Glomerular visceral epithelial cell (primary cell): ENCODE measurements at regions not wholly inside any gene's neighbourhood (a gene's known extent, or its start where the extent isn't known, plus 50 kb on each side); places are given as distances from the start of the nearest gene placed in this dataset.
"Not testable (repeated sequence)": the region's sequence is repeated elsewhere in the genome, so short reads cannot be mapped to it uniquely, and the experiment has no call there.

ENCODE experiments used
- DNase-seq: peaks from one replicate; pipeline ENCODE4 v3.0.0-alpha.2; 2016; ENCODE audit errors: extremely low spot score

- DNase-seq: no peak
Measured at GRCh38 chr10:9362721-9363120, 1308.2 kb downstream of the GATA3 start.

DNA sequence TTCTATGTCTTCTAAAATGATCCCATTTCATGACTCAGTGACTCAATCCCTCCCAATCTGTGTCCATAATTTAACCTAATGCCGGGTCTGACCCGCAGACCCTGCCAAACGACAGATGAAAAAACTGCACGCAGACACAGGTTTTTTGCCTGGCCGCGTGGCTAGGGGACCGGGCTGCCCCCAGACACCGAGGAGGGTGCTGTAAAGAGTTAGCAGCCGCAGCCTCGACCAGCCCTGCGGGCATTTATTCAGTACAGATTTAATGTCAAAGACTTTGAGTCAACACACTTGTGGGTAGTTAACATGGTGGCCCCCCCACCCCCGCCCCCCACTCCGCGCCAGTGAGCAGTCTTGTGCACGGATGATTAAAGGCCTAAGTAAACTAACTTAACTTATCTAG lies 1324.7 kb downstream of the GATA3 start:
- DNase-seq: no peak

GRCh38 chr10:9381733-9382532 lies 1327.4 kb downstream of the GATA3 start:
- DNase-seq: no peak

- no peak for DNase-seq
Measured at GRCh38 chr10:9382533-9382866, 1328.0 kb downstream of the GATA3 start.

- DNase-seq: no peak
Measured at GRCh38 chr10:9390516-9390915, 1336.0 kb downstream of the GATA3 start.

DNA sequence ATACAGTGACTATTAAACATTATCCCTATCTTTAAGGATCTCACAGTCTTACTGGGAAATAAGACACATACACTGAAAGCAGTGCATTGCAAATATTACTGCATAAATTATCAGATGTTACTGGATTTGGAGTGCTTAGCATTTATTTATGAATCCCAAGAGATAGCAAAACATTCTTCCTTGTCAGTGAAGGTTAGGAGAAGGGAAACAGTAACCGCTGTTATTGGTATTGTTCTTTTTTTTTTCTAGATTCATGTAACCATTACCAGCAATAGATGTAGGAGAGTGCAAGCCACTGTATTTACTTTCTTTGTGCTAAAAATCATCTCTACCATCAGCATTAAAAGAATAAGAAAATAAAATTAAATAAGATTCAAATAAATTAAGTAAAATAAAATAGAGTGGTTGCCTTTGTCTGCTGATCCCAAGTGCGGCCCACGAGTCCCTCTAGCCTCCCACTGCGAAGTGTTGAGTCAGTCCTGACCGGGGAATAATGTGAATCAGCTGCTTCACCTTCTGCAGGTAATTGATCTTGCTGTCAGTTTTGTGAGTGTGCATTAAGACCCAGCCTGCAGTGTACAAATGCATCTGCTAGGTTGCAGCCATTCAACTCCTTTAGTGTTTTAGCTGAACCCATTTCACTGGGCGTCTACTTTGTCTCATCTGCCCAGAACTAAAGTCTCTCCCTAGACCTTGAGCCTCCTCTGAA lies 1344.9 kb downstream of the GATA3 start:
- no peak for DNase-seq

- not testable (repeated sequence) for DNase-seq
Measured at GRCh38 chr10:9402067-9402466, 1347.6 kb downstream of the GATA3 start.

DNA sequence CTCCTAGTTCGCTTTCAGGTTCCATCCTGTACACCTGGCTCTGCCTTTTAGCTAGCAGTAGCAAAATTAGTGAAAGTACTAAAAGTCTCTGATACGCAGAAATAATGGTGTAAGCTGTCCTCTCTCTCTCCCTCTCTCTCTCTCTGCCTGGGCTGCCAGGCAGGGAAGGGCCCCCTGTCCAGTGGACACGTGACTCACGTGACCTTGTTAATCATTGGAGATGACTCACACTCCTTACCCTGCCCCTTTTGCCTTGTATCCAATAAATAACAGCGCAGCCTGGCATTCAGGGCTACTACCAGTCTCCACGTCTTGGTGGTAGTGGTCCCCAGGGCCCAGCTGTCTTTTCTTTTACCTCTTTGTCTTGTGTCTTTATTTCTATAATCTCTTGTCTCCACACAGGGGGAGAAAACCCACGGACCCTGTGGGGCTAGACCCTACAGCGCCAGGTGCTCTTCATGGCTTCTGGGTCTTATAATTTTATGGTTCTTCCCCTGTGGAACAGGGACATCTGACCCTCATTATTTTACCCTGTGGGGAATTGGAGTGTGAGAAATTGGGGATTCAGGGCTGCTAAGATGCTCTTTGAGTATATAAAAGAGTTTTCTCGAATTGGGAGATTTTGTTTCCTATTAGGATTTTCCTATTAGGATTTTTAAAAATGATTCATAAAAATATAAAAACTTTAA lies 1348.2 kb downstream of the GATA3 start:
- not testable (repeated sequence) for DNase-seq

DNA sequence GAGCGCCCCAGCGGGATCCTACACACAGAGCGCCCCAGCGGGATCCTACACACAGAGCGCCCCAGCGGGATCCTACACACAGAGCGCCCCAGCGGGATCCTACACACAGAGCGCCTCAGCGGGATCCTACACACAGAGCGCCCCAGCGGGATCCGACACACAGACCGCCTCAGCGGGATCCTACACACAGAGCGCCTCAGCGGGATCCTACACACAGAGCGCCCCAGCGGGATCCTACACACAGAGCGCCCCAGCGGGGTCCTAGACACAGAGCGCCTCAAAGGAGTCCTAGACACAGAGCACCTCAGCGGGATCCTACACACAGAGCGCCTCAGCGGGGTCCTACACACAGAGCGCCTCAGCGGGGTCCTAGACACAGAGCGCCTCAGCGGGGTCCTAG lies 1352.7 kb downstream of the GATA3 start:
- not testable (repeated sequence) for DNase-seq

DNA sequence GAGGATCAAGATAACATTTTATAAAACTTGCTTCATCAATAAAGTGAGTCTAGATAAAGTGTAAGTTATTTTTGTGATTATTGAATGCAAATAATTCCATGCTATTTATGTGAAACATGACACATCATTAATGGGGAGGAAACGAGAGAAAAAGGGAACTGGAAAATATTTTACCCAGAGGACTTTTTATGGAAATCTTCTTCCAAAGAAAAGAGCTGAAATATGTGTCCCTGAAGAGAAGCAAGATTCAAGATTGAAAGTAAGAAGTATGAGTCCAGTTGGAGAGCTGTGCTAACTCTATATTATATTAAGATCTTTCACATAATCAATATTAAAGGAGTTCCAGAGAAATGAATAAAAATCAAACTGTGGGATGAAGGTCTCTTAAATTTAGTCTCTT lies 1361.8 kb downstream of the GATA3 start:
- no peak for DNase-seq

DNA sequence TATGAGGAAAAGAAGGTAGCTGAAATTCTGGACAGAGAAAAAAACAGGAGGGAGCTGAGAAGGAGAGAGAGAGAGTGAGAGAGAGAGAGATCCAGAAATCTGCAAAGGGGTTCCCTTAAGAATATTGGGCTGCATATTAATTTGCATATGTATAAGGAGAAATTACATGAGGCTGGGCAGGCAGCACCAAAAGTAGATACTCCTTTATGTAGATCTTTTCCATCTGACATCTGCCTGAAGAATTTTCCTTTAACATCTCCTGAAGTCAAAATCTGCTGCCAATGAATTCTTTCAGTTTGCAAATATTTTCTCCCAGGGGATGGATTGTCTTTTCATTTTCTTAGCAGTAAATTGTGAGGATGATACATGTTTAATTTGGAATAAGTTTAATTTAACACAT lies 1365.3 kb downstream of the GATA3 start:
- DNase-seq: no peak

GRCh38 chr10:9427209-9427608 lies 1372.7 kb downstream of the GATA3 start:
- no peak for DNase-seq

DNA sequence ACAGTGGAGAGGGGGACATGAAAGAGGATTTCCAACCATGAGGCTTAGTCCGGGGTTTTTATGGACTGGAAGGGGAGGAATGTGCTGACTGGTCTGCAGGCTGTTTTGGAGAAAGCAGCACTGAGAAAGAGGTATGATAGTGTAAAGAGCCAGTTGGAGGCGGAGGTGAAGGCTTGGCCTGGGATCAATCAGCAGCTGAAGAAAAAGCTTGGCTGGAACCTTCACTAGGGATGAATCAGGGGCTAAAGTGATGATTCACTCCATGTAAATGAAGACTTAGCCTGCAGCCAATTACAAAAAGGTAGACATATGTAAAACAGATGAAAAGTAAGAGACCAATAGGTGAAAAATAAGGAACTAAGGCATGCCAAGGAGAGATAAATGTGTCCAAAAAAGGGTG lies 1382.6 kb downstream of the GATA3 start:
- DNase-seq: no peak

DNA sequence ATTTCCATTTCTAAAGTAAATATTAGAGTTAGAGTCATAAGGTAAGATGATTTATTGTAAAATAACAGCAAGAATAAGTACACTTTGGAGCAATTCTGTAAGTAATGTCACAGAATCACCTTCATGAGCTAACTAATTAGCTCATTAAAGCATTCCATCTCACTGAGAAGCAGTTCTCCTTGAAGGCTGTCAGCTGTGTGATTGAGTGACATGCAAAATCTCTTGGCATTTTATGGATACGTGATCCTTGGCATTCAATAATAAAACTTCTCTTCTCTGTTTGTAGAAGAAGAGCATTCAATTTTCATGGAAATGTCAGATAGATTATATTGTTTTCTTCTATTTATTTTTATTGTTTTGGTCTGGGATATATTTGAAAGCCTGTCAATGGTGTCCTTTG lies 1389.3 kb downstream of the GATA3 start:
- DNase-seq: no peak

GRCh38 chr10:9449530-9449929 lies 1395.0 kb downstream of the GATA3 start:
- DNase-seq: no peak

DNA sequence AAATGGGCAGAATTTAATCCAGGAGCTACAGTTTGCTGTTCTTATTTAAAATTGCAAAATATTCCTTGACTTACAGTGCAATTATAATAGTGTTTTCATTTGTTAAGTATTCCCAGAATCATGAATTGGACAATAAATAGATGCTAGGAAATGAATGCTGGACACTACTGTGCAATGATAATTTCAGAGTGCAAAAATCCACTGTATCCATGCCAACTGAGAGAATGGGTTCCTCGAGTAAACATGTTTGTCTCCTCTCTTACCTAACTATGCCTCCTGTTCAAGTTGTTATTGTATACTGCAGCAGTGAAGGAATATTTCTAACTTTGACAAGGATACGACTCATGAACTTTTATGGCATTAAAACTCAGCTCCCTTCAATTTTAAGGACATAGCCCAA lies 1396.3 kb downstream of the GATA3 start:
- DNase-seq: no peak

DNA sequence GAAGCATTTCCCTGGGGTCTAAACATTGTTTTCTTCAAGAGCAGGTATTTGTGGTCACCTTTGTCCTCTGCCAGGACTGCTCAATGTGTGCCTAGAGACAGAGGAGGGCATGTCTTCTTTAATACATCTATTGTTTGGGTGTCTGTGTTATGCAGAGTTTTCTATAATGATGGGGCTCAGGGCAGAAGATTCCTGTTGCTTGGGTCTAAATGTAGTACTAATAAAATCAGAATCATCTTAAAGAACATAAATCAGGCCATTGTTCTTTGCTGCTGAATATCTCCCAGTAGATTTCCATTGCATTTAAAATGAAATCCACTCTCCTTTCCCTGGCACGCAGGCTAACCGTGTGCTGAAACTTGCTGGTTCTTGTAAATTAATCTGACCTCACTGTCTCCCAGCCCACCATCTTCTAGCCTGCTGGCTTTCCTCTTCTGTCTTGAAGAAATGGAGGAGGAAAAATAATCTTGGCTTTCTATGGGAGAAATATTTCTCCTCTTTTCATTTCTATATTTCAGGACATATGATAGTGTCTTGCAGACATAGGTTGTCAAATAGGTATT lies 1396.8 kb downstream of the GATA3 start:
- DNase-seq: no peak

GRCh38 chr10:9452056-9452455 lies 1397.6 kb downstream of the GATA3 start:
- no peak for DNase-seq

DNA sequence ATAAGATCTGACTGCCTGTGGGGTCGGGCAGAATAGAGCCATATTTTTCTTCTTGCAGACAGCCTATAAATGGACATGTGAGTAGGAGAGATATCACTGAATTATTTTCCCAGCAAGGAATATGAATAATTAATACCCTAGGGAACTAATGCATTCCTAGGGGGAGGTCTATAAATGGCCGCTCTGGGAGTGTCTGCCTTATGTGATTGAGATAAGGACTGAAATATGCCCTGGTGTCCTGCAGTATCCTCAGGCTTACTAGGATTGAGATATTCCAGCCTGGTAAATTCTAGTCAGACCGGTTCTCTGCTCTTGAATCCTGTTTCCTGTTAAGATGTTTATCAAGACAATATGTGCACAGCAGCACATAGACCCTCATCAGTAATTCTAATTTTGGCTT lies 1399.4 kb downstream of the GATA3 start:
- DNase-seq: not testable (repeated sequence)

DNA sequence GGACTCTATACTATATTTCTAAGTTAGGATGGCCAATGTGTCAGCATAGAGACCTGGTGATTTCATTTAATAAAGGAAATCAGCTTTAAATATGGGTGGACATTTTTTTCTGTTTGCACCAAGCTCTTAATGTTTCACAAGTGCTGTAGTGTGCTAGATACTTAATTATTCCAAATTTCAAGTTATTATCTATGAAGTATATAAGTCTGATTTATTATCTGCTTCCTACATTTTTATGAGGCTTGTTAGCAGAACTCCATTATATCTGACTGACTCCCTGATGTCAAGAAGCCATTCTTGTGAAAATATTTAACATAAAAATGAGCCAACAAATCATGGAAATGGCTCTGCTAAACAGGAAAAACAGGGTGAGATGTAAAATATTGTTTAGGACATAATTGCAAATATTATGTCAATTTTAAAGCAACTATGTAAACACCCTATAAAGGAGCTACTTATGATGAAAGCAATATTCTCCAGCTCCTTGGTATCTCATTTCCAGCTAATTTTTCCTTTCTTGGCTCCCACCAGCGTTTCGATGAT lies 1415.2 kb downstream of the GATA3 start:
- DNase-seq: no peak

GRCh38 chr10:9470581-9470980 lies 1416.1 kb downstream of the GATA3 start:
- no peak for DNase-seq

GRCh38 chr10:9501944-9502343 lies 1447.5 kb downstream of the GATA3 start:
- no peak for DNase-seq
